Peyer's patch (tissue), 4 donors: ENCODE measurements at regions not wholly inside any gene's neighbourhood (a gene's known extent, or its start where the extent isn't known, plus 50 kb on each side); places are given as distances from the start of the nearest gene placed in this dataset.

ENCODE experiments used
- DNase-seq, 3 donors: peaks; one replicate each; pipeline ENCODE4 v3.0.0-alpha.2; 2017 to 2019
- H3K27ac ChIP-seq, 4 donors: fragments of 200-600 bp; sonication (generic); one replicate each; pipeline ENCODE4 v1.5.1; 2016 to 2019
- H3K27me3 ChIP-seq, 2 donors: fragments of 200-600 bp; sonication (generic); one replicate each; pipeline ENCODE4 v1.5.1; 2019
- H3K36me3 ChIP-seq, 3 donors: fragments of 200-600 bp; sonication (generic); one replicate each; pipeline ENCODE4 v1.5.1; 2016 to 2019
- H3K4me1 ChIP-seq, 4 donors: fragments of 200-600 bp; sonication (generic); one replicate each; pipeline ENCODE4 v1.5.1; 2016 to 2019
- H3K4me3 ChIP-seq, 4 donors: fragments of 200-600 bp; sonication (generic); 1 replicate in 3 of 4; 2 replicates in 1 of 4; pipeline ENCODE4 v1.5.1; 2016 to 2019; ENCODE audit warnings: mild to moderate bottlenecking in 1 of 4
- H3K9me3 ChIP-seq, 4 donors: fragments of 200-600 bp; sonication (generic); one replicate each; pipeline ENCODE4 v1.5.1; 2016 to 2019; ENCODE audit warnings: mild to moderate bottlenecking in 1 of 4
- POLR2A ChIP-seq, 2 donors: fragments of 450-650 bp; IDR thresholded peaks; one replicate each; pipeline ENCODE4 v1.5.1; 2017; ENCODE audit warnings: antibody characterized with exemption in 2 of 2, mild to moderate bottlenecking in 2 of 2, moderate library complexity in 2 of 2
- TF ChIP-seq, protein P1 (sequence below), 6 experiments: fragments of 450-650 bp in 4 of 6; fragments of 200-600 bp in 2 of 6; sonication (generic) in 1 of 6; IDR thresholded peaks; one replicate each; pipeline ENCODE4 v1.5.1; 2017 to 2019; ENCODE audit warnings: antibody characterized with exemption in 6 of 6, mild to moderate bottlenecking in 3 of 6, moderate library complexity in 1 of 6

DNA sequence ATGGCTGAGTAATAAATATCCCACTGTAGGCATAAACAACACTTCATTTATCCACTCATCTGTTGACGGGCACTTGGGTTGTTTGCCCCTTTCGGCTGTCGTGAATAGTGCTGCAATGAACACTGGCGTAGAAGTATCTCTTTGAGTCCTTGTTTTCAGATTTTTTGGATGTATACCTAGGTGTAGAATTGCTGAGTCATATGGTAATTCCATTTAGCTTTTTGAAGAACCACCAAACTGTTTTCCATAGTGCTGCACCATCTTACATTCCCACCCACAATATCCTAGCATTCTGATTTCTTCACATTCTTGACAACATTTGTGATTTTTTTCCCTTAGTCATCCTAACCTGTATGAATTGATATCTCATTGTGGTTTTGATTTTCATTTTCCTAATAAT, 109.0 kb downstream of the NXNL2 start:
- Histone ChIP-seq H3K4me3 (no peak overlapping the region), H3K36me3 (no peaks in the 10 kb centered on the region), H3K27me3 (no peaks in the 10 kb centered on the region), H3K4me1 (no peaks in the 10 kb centered on the region), H3K27ac (no peak overlapping the region), H3K9me3 (no peaks in the 10 kb centered on the region)
- TF ChIP-seq, protein P1, sequence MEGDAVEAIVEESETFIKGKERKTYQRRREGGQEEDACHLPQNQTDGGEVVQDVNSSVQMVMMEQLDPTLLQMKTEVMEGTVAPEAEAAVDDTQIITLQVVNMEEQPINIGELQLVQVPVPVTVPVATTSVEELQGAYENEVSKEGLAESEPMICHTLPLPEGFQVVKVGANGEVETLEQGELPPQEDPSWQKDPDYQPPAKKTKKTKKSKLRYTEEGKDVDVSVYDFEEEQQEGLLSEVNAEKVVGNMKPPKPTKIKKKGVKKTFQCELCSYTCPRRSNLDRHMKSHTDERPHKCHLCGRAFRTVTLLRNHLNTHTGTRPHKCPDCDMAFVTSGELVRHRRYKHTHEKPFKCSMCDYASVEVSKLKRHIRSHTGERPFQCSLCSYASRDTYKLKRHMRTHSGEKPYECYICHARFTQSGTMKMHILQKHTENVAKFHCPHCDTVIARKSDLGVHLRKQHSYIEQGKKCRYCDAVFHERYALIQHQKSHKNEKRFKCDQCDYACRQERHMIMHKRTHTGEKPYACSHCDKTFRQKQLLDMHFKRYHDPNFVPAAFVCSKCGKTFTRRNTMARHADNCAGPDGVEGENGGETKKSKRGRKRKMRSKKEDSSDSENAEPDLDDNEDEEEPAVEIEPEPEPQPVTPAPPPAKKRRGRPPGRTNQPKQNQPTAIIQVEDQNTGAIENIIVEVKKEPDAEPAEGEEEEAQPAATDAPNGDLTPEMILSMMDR (IDR thresholded peaks at IDR 0.05): no peak
- TF ChIP-seq POLR2A (IDR thresholded peaks at IDR 0.05): no peak
- DNase-seq: no peak

DNA sequence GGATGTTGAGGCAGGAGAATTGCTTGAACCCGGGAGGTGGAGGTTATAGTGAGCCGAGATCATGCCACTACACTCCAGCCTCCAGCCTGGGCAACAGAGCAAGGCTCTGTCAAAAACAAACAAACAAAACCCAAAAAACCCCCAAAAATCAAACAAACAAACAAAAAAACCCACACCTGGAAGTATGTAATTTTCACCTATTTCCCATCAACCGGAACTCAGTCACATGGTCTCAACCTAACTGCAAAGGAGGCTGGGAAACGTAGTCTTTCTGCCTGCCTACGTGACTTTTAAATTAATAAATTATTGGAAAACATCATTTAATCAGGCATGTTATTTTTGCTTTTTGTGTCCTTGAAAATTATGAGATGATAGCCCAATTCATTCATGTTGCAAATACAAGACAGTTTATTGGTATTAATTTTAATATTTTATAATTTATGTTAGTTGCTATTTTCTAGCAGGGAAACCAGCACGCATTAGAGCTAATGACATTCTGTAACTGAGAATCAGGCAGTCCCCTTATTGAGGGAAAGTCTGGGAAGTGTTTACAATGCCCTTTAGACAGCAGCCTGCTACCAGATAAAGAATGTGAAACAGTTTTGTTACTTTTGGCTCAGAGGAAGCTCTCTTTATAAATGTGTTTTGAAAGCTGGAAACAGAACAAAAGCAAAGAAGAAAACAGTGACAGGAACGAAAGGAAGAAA, 110.3 kb downstream of the NXNL2 start:
- TF ChIP-seq, protein P1 (IDR thresholded peaks at IDR 0.05): no peak
- TF ChIP-seq POLR2A (IDR thresholded peaks at IDR 0.05): no peak
- H3K4me1 ChIP-seq: no peaks in the 10 kb centered on the region
- no peak overlapping the region for H3K27ac ChIP-seq
- no peak overlapping the region for H3K4me3 ChIP-seq
- no peak for DNase-seq
- H3K27me3 ChIP-seq: no peaks in the 10 kb centered on the region
- H3K36me3 ChIP-seq: no peaks in the 10 kb centered on the region
- H3K9me3 ChIP-seq: no peaks in the 10 kb centered on the region

DNA sequence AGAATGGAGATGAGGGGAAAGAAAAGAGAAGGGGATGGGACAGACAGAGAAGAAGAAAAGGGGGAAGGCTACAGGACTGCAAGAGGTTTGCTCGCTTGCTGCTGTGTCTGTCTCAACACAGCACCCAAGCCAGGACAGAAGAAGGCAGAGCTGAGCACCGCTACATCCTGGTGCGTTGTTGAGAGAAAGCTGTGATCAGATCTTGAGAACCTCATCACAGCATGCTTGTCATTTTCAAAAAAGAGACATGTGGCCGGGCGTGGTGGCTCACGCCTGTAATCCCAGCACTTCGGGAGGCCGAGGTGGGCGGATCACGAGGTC, 110.9 kb downstream of the NXNL2 start:
- no peak overlapping the region for H3K27ac ChIP-seq
- TF ChIP-seq, protein P1 (IDR thresholded peaks at IDR 0.05): no peak
- TF ChIP-seq POLR2A (IDR thresholded peaks at IDR 0.05): no peak
- H3K4me3 ChIP-seq: no peak overlapping the region
- H3K4me1 ChIP-seq: no peaks in the 10 kb centered on the region
- H3K9me3 ChIP-seq: no peaks in the 10 kb centered on the region
- H3K36me3 ChIP-seq: no peaks in the 10 kb centered on the region
- H3K27me3 ChIP-seq: no peaks in the 10 kb centered on the region
- DNase-seq: no peak

DNA sequence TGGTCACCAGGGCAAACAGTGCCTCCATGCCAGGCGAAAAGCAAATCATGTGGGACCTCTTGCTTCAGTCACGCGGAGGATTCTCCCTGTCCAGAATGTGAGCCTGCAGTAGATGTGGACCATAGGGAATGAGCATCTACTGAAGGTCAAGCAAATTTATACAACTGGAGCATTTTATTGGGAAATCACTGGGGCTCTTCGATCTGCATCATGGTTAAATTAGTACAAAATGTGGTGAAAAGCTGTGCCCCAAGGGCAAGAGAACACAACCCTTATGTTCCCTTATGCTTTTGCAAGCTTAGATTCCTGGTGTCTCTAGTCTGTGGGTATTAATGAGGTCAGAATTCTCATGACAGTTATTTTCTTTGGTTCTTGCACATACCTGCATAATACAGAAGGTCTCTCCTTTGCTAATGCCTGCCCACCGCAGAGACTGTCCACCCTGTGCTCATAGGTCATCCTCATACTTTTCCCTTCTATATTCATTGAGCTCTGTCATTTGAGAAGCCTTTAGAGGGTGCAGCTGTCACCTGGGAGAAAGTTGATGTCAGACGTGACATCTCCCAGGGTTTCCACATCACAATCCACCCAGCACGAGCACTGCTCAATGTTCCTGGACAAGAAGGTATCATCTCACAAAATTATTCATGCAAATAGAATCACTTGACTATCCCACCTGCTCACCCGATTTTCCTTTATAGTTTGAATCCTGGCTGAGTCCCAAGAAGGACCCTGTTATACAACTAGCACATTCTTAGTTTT, 111.7 kb downstream of the NXNL2 start:
- Histone ChIP-seq H3K4me3 (no peak overlapping the region), H3K4me1 (no peaks in the 10 kb centered on the region), H3K36me3 (no peaks in the 10 kb centered on the region), H3K27me3 (no peaks in the 10 kb centered on the region), H3K9me3 (no peaks in the 10 kb centered on the region), H3K27ac (no peak overlapping the region)
- TF ChIP-seq, protein P1 (IDR thresholded peaks at IDR 0.05): no peak
- TF ChIP-seq POLR2A (IDR thresholded peaks at IDR 0.05): no peak
- no peak for DNase-seq

DNA sequence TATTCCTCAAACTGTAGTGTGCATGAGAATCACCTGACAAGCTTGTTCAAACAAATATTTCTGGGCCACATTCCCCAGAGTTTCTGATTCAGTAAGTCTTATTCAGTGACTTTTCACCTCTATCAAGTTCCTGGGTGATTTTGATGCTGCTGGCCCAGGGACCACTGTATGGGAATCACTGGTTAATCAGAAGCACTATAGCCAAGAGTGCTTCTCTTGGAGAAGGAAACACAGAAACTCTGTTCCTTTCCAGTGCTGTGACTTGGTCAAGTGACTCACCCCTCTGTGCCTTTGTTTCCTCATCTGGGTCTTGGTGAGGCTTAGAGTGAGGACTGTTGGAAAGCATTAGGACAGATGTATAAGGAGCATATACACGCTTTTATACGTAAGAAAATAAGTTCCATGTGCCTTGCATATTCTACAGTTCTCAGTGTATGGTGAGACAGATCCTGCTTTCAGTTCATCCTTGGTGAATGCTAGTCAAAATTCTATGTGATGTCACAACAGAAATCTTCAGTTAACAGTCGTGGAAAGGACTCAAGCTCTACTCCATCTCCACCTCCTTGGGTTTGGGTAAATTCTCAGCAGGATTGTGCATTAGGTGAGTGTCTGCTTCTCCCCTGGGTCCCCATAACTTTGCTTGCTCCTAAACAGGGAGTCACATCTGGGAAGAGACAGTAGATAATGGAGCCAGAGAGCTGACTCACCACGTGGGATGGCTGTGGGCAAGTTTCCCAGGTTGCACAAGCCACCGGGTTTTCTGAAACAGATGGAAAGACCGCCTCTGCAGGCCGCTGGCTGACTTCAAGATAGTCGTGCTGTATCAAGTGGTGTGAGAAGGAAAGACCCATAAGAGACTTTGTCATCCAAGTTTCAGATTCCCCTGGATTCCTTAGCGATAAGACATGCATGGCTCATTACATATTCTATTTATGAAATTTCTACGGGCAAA, 117.0 kb downstream of the NXNL2 start:
- H3K9me3 ChIP-seq: no peaks in the 10 kb centered on the region
- no peaks in the 10 kb centered on the region for H3K36me3 ChIP-seq
- peak; percentile 20 to 81 (median 51) for DNase-seq
- peak overlapping the region; percentile 11 to 55 (median 38) for H3K27ac ChIP-seq
- H3K4me3 ChIP-seq: no peak overlapping the region
- TF ChIP-seq, protein P1 (IDR thresholded peaks at IDR 0.05): peak in 1 of 6 experiments; percentile 3
- no peak for TF ChIP-seq POLR2A (IDR thresholded peaks at IDR 0.05)
- no peaks in the 10 kb centered on the region for H3K27me3 ChIP-seq
- H3K4me1 ChIP-seq: no peaks in the 10 kb centered on the region
